K562 (cell line): ENCODE measurements at regions not wholly inside any gene's neighbourhood (a gene's known extent, or its start where the extent isn't known, plus 50 kb on each side); places are given as distances from the start of the nearest gene placed in this dataset.

ENCODE experiments used
- ATAC-seq: fragments of 200-7000 bp; cut with Tn5 transposase; 3 replicates; pipeline ENCODE4 v1.9.1; 2020; ENCODE audit warnings: moderate library complexity
- BruUV-seq: library from RNA; stranded (reverse); fragments of 400-500 nt; replicated peaks from 2 replicates; lab custom pipeline; 2021; lab: Mats Ljungman, UMichigan
- CTCF ChIA-PET: fragments of 300-600 bp; formaldehyde crosslinking; extraction: SDS; loops from one replicate; lab custom pipeline; 2021; ENCODE audit warnings: low intra/inter-chr PET ratio; lab: Yijun Ruan, JAX
- POLR2A ChIA-PET: fragments of 300-600, 350-650 bp; sonication (Branson Sonifier 250); formaldehyde crosslinking; extraction: SDS; loops from one replicate; lab custom pipeline; 2021; ENCODE audit warnings: antibody characterized with exemption, inconsistent platforms; lab: Yijun Ruan, JAX
- DNase-seq, 4 experiments: peaks; one replicate each; pipeline versions ENCODE4 v3.0.0 to v3.0.0-alpha.2; 2011 to 2018; ENCODE audit warnings: low spot score in 3 of 4, mixed read lengths in 3 of 4; ENCODE audit errors: extremely low read depth in 1 of 4
- FAIRE-seq: peaks from 2 replicates; lab custom pipeline; 2011; peaks lifted over from hg19 to GRCh38; lab: Jason Lieb, UNC
- H2AFZ ChIP-seq: 2 replicates; pipeline ENCODE4 v1.6.0; 2011; ENCODE audit warnings: low read depth, low read length, control low read depth, inconsistent platforms
- H3K27ac ChIP-seq: fragments of 200-600 bp; 3 replicates; pipeline ENCODE4 v1.8.0; 2011; ENCODE audit warnings: low read depth, mild to moderate bottlenecking, control low read depth, inconsistent platforms, low read length, moderate library complexity, mixed read lengths; ENCODE audit errors: extremely low read depth
- H3K27me3 ChIP-seq, 2 experiments: fragments of 300-600 bp in 1 of 2; 2 replicates in 1 of 2; 3 replicates in 1 of 2; pipeline versions ENCODE4 v1.6.0 to v1.8.0; 2011; ENCODE audit warnings: inconsistent platforms in 2 of 2, low read length in 2 of 2, mild to moderate bottlenecking in 1 of 2, mixed read lengths in 1 of 2, moderate library complexity in 1 of 2; ENCODE audit not compliant: control insufficient read depth in 2 of 2, insufficient read depth in 2 of 2
- H3K36me3 ChIP-seq: fragments of 300-600 bp; 3 replicates; pipeline ENCODE4 v1.8.0; 2011; ENCODE audit warnings: mild to moderate bottlenecking, low read length, inconsistent platforms; ENCODE audit not compliant: control insufficient read depth, insufficient read depth
- H3K4me1 ChIP-seq, 2 experiments: fragments of 200-600 bp in 1 of 2; replicated peaks in 1 of 2; 2 replicates in 1 of 2; 3 replicates in 1 of 2; pipeline versions ENCODE4 v1.5.1 to v1.8.0; 2011; ENCODE audit warnings: inconsistent platforms in 2 of 2, low read length in 2 of 2, mild to moderate bottlenecking in 1 of 2, mixed read lengths in 1 of 2, moderate library complexity in 1 of 2; ENCODE audit not compliant: control insufficient read depth in 2 of 2, insufficient read depth in 2 of 2
- H3K4me2 ChIP-seq: 2 replicates; pipeline ENCODE4 v1.6.1; 2011; ENCODE audit warnings: low read length, control low read depth, inconsistent platforms, mixed read lengths; ENCODE audit not compliant: insufficient read depth
- H3K4me3 ChIP-seq: fragments of 200-600 bp; sonication (generic), shearing (Covaris generic); 2 replicates; pipeline ENCODE4 v1.5.1; 2016; ENCODE audit warnings: control low read depth, inconsistent platforms
- H3K79me2 ChIP-seq: fragments of 200-600 bp; 3 replicates; pipeline ENCODE4 v1.8.0; 2011; ENCODE audit warnings: low read length, inconsistent platforms; ENCODE audit not compliant: control insufficient read depth, insufficient read depth
- H3K9ac ChIP-seq, 2 experiments: 2 replicates each; pipeline versions ENCODE4 v1.6.0 to v1.6.1; 2011; ENCODE audit warnings: low read depth in 2 of 2, low read length in 2 of 2, control low read depth in 1 of 2, inconsistent platforms in 1 of 2, mild to moderate bottlenecking in 1 of 2, mixed read lengths in 1 of 2; ENCODE audit not compliant: insufficient read depth in 1 of 2
- H3K9me1 ChIP-seq: one replicate; pipeline ENCODE4 v1.6.0; 2011; ENCODE audit warnings: inconsistent platforms, mild to moderate bottlenecking, low read length, moderate library complexity; ENCODE audit not compliant: control insufficient read depth, insufficient read depth
- H3K9me3 ChIP-seq: replicated peaks from 2 replicates; pipeline ENCODE4 v1.5.1; 2011; ENCODE audit warnings: low read depth, low read length, inconsistent platforms; ENCODE audit not compliant: control insufficient read depth, insufficient read depth
- H4K20me1 ChIP-seq: replicated peaks from 2 replicates; pipeline ENCODE4 v1.6.1; 2011; ENCODE audit warnings: low read length, inconsistent platforms, mixed read lengths; ENCODE audit not compliant: control insufficient read depth, insufficient read depth
- MAFK ChIP-seq: IDR thresholded peaks from 2 replicates; pipeline ENCODE4 v1.6.1; 2011; ENCODE audit warnings: low read length, improper control_type of control experiment
- MEF2A ChIP-seq: IDR thresholded peaks from 2 replicates; pipeline ENCODE4 v1.6.1; 2011; ENCODE audit warnings: low read depth, mild to moderate bottlenecking, low read length, moderate library complexity; ENCODE audit not compliant: control insufficient read depth
- MXI1 ChIP-seq: IDR thresholded peaks from 2 replicates; pipeline ENCODE4 v1.6.1; 2011; ENCODE audit warnings: low read depth, mild to moderate bottlenecking, improper control_type of control experiment, low read length
- RBM17 ChIP-seq: fragments of 200-400 bp; formaldehyde crosslinking; IDR thresholded peaks from 2 replicates; pipeline ENCODE4 v1.6.1; 2017; ENCODE audit warnings: low read depth, mild to moderate bottlenecking, low read length, borderline replicate concordance
- SMARCC2 ChIP-seq: fragments of 450-650 bp; IDR thresholded peaks from 2 replicates; pipeline ENCODE4 v1.6.1; 2017; ENCODE audit warnings: antibody characterized with exemption, moderate library complexity, mild to moderate bottlenecking, low read depth
- TAF15 ChIP-seq: fragments of 200-400 bp; formaldehyde crosslinking; IDR thresholded peaks from 2 replicates; pipeline ENCODE4 v1.6.1; 2017; ENCODE audit warnings: mild to moderate bottlenecking, low read depth, low read length, moderate library complexity
- U2AF2 ChIP-seq: fragments of 200-400 bp; formaldehyde crosslinking; optimal IDR thresholded peaks from 2 replicates; pipeline ENCODE3; 2017; ENCODE audit warnings: low read depth, mild to moderate bottlenecking, low read length
- ZNF143 ChIP-seq: sonication (generic); formaldehyde crosslinking; IDR thresholded peaks from 2 replicates; pipeline ENCODE4 v1.9.0; 2022; ENCODE audit warnings: mild to moderate bottlenecking, missing genetic modification reagents
- WGBS: fragments of 100-300 bp; shearing (Covaris generic); methylation state at CpG from one replicate; pipeline ENCODE4 v1.1.6; 2016; ENCODE audit warnings: low coverage, mixed read lengths; ENCODE audit not compliant: insufficient coverage; ENCODE audit errors: missing lambda C conversion rate; 5-methylcytosine and 5-hydroxymethylcytosine counted together
- in situ Hi-C: fragments of 300-500 bp; cut with MboI; formaldehyde crosslinking; loops from 4 replicates; pipeline ENCODE4 v1.15.0; 2018; ENCODE audit warnings: inconsistent platforms, mixed read lengths
- intact Hi-C: fragments of 100-400 bp; cut with micrococcal nuclease; formaldehyde crosslinking; loops from 2 replicates; pipeline ENCODE4 v1.14.2; 2022
- TF ChIP-seq, protein P1 (sequence below), 2 experiments: fragments of 200-800 bp in 1 of 2; sonication (Bioruptor generic) in 1 of 2; sonication (generic) in 1 of 2; formaldehyde crosslinking in 1 of 2; IDR thresholded peaks in 1 of 2; conservative IDR thresholded peaks in 1 of 2; 2 replicates each; pipeline versions ENCODE4 v1.5.0 to v1.6.1; 2016 to 2020; ENCODE audit warnings: missing compliant biosample characterization in 1 of 2, missing genetic modification characterization in 1 of 2, missing genetic modification reagents in 1 of 2
- TF ChIP-seq, protein P2 (sequence below), 2 experiments: fragments of 250-450 bp in 1 of 2; fragments of 450-650 bp in 1 of 2; sonication (Bioruptor Pico) in 1 of 2; IDR thresholded peaks; 2 replicates each; pipeline versions ENCODE4 v1.6.1 to v1.8.0; 2016 to 2021; ENCODE audit warnings: mild to moderate bottlenecking in 2 of 2, moderate library complexity in 2 of 2, missing compliant biosample characterization in 1 of 2, missing genetic modification characterization in 1 of 2
- TF ChIP-seq, protein P3 (sequence below): sonication (generic); formaldehyde crosslinking; IDR thresholded peaks from 2 replicates; pipeline ENCODE4 v1.8.0; 2023; ENCODE audit warnings: mild to moderate bottlenecking, missing genetic modification reagents
- TF ChIP-seq, protein P4 (sequence below): sonication (generic); formaldehyde crosslinking; IDR thresholded peaks from 2 replicates; pipeline ENCODE4 v1.5.0; 2020; ENCODE audit warnings: missing genetic modification reagents
- TF ChIP-seq, protein P5 (sequence below): sonication (generic); formaldehyde crosslinking; IDR thresholded peaks from 2 replicates; pipeline ENCODE4 v1.8.1; 2022; ENCODE audit warnings: missing genetic modification reagents

- Histone ChIP-seq H3K27me3 (no peaks in the 10 kb centered on the region), H3K9me1 (no peaks in the 10 kb centered on the region), H3K9me3 (no peaks in the 10 kb centered on the region), H3K4me2 (no peak overlapping the region), H3K27ac (no peak overlapping the region), H3K4me1 (no peaks in the 10 kb centered on the region), H2AFZ (no peak overlapping the region), H3K36me3 (no peaks in the 10 kb centered on the region), H3K9ac (no peak overlapping the region), H4K20me1 (no peaks in the 10 kb centered on the region), H3K4me3 (no peak overlapping the region), H3K79me2 (no peaks in the 10 kb centered on the region)
- DNase-seq (no peak), FAIRE-seq (no peak), ATAC-seq (no peak)
- POLR2A ChIA-PET = no interaction called here
- WGBS = 0% methylated on average over 5 of the region's 5 CpGs
- intact Hi-C loops = no loop called here
- no TSS peak for BruUV-seq
- TF ChIP-seq MAFK = no peak
- TF ChIP-seq, protein P1, sequence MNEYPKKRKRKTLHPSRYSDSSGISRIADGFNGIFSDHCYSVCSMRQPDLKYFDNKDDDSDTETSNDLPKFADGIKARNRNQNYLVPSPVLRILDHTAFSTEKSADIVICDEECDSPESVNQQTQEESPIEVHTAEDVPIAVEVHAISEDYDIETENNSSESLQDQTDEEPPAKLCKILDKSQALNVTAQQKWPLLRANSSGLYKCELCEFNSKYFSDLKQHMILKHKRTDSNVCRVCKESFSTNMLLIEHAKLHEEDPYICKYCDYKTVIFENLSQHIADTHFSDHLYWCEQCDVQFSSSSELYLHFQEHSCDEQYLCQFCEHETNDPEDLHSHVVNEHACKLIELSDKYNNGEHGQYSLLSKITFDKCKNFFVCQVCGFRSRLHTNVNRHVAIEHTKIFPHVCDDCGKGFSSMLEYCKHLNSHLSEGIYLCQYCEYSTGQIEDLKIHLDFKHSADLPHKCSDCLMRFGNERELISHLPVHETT (CRISPR knock-in tag; conservative IDR thresholded peaks at IDR 0.05 in 1 of 2, IDR thresholded peaks at IDR 0.05 in 1 of 2) = no peak
- no peak for TF ChIP-seq ZNF143 (CRISPR knock-in tag)
- TF ChIP-seq U2AF2 = no peak
- TF ChIP-seq MEF2A = no peak
- TF ChIP-seq, protein P2, sequence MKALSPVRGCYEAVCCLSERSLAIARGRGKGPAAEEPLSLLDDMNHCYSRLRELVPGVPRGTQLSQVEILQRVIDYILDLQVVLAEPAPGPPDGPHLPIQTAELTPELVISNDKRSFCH (CRISPR knock-in tag; IDR thresholded peaks at IDR 0.05) = no peak
- TF ChIP-seq, protein P2 (tag; IDR thresholded peaks at IDR 0.05) = no peak
- TF ChIP-seq MXI1 = no peak
- TF ChIP-seq, protein P3, sequence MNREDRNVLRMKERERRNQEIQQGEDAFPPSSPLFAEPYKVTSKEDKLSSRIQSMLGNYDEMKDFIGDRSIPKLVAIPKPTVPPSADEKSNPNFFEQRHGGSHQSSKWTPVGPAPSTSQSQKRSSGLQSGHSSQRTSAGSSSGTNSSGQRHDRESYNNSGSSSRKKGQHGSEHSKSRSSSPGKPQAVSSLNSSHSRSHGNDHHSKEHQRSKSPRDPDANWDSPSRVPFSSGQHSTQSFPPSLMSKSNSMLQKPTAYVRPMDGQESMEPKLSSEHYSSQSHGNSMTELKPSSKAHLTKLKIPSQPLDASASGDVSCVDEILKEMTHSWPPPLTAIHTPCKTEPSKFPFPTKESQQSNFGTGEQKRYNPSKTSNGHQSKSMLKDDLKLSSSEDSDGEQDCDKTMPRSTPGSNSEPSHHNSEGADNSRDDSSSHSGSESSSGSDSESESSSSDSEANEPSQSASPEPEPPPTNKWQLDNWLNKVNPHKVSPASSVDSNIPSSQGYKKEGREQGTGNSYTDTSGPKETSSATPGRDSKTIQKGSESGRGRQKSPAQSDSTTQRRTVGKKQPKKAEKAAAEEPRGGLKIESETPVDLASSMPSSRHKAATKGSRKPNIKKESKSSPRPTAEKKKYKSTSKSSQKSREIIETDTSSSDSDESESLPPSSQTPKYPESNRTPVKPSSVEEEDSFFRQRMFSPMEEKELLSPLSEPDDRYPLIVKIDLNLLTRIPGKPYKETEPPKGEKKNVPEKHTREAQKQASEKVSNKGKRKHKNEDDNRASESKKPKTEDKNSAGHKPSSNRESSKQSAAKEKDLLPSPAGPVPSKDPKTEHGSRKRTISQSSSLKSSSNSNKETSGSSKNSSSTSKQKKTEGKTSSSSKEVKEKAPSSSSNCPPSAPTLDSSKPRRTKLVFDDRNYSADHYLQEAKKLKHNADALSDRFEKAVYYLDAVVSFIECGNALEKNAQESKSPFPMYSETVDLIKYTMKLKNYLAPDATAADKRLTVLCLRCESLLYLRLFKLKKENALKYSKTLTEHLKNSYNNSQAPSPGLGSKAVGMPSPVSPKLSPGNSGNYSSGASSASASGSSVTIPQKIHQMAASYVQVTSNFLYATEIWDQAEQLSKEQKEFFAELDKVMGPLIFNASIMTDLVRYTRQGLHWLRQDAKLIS = no peak
- no peak for TF ChIP-seq SMARCC2
- no peak for TF ChIP-seq TAF15
- TF ChIP-seq, protein P4, sequence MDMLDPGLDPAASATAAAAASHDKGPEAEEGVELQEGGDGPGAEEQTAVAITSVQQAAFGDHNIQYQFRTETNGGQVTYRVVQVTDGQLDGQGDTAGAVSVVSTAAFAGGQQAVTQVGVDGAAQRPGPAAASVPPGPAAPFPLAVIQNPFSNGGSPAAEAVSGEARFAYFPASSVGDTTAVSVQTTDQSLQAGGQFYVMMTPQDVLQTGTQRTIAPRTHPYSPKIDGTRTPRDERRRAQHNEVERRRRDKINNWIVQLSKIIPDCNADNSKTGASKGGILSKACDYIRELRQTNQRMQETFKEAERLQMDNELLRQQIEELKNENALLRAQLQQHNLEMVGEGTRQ (CRISPR knock-in tag) = no peak
- TF ChIP-seq, protein P5, sequence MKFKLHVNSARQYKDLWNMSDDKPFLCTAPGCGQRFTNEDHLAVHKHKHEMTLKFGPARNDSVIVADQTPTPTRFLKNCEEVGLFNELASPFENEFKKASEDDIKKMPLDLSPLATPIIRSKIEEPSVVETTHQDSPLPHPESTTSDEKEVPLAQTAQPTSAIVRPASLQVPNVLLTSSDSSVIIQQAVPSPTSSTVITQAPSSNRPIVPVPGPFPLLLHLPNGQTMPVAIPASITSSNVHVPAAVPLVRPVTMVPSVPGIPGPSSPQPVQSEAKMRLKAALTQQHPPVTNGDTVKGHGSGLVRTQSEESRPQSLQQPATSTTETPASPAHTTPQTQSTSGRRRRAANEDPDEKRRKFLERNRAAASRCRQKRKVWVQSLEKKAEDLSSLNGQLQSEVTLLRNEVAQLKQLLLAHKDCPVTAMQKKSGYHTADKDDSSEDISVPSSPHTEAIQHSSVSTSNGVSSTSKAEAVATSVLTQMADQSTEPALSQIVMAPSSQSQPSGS (CRISPR knock-in tag) = no peak
- TF ChIP-seq RBM17 = no peak
- CTCF ChIA-PET = no interaction called here
- in situ Hi-C loops = no loop called here
Measured at GRCh38 chr14:81970307-81970706, 436.7 kb upstream of the SEL1L start.
